BE2C (cell line): ENCODE measurements at regions not wholly inside any gene's neighbourhood (a gene's known extent, or its start where the extent isn't known, plus 50 kb on each side); places are given as distances from the start of the nearest gene placed in this dataset.

ENCODE experiments used
- DNase-seq: peaks from one replicate; pipeline ENCODE4 v3.0.0-alpha.2; 2020
- H3K27me3 ChIP-seq: fragments of 250-450 bp; sonication (Bioruptor Pico); 2 replicates; pipeline ENCODE4 v1.5.1; 2020; ENCODE audit warnings: mild to moderate bottlenecking
- H3K36me3 ChIP-seq: fragments of 250-450 bp; sonication (Bioruptor Pico); 2 replicates; pipeline ENCODE4 v1.5.1; 2020; ENCODE audit warnings: mild to moderate bottlenecking
- H3K4me1 ChIP-seq: fragments of 250-450 bp; sonication (Bioruptor Pico); 2 replicates; pipeline ENCODE4 v1.5.1; 2020
- H3K4me3 ChIP-seq: 2 replicates; pipeline ENCODE4 v1.5.1; 2011; ENCODE audit warnings: low read depth, low read length
- H3K9me3 ChIP-seq: fragments of 250-450 bp; sonication (Bioruptor Pico); 2 replicates; pipeline ENCODE4 v1.5.1; 2020
- CTCF ChIP-seq: IDR thresholded peaks from 2 replicates; pipeline ENCODE4 v1.5.1; 2012; ENCODE audit warnings: mild to moderate bottlenecking, low read depth, low read length

DNA sequence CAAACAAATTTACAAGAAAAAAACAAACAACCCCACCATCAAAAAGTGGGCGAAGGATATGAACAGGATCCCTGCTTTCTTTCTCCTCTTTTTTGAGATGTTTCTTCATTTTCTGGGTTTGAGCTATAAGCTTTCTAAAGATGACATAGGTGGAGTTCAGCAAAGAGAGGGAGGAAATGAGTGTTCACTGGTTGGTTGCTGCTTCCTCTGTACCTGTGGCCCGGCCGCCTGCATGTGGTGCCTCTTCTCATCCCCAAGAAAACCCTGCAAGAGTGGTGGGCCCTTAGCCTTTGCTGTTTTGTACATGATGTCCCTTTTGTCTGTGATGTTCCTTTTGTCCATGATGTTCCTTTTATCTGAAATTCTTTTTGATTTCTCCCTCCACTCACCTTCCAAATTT is 178.4 kb upstream of the SERP2 start:
- no peak for TF ChIP-seq CTCF
- Histone ChIP-seq H3K27me3 (no peaks in the 10 kb centered on the region), H3K36me3 (no peaks in the 10 kb centered on the region), H3K4me1 (peaks cover 4% of the 10 kb centered on the region), H3K9me3 (no peaks in the 10 kb centered on the region), H3K4me3 (no peak overlapping the region)
- no peak for DNase-seq

DNA sequence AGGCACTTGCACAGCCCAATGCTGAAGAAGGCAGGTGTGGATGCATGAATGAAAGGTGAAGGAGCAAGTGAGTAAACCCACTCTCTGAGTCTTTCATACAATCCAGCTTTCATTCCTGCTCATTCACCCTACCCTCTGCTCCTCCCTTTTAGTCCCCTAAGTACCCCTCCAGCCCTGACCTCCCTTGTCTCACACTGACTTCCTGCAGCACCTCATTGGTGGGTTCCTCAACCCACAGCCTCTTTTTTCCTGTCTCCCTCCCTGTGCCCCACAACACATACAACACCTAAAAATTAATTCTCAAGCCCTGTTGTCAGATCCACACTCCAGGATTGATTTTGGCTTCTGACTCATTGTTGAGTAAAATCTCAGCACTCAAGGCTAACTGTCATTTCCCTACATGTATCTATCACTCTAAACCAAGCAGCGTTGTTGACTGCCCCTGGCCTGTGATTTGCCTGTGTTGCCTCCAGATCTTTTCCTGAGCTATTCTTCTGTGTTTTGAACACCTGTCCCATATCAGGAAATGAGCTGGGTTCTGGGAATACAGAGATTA is 177.3 kb upstream of the SERP2 start:
- Histone ChIP-seq H3K4me1 (peaks cover 4% of the 10 kb centered on the region), H3K9me3 (no peaks in the 10 kb centered on the region), H3K36me3 (no peaks in the 10 kb centered on the region), H3K4me3 (no peak overlapping the region), H3K27me3 (no peaks in the 10 kb centered on the region)
- DNase-seq = no peak
- no peak for TF ChIP-seq CTCF

GRCh38 chr13:44197791-44198770 is 175.5 kb upstream of the SERP2 start:
- DNase-seq = no peak
- Histone ChIP-seq H3K36me3 (no peaks in the 10 kb centered on the region), H3K9me3 (no peaks in the 10 kb centered on the region), H3K4me3 (no peak overlapping the region), H3K27me3 (no peaks in the 10 kb centered on the region), H3K4me1 (no peaks in the 10 kb centered on the region)
- TF ChIP-seq CTCF = no peak

DNA sequence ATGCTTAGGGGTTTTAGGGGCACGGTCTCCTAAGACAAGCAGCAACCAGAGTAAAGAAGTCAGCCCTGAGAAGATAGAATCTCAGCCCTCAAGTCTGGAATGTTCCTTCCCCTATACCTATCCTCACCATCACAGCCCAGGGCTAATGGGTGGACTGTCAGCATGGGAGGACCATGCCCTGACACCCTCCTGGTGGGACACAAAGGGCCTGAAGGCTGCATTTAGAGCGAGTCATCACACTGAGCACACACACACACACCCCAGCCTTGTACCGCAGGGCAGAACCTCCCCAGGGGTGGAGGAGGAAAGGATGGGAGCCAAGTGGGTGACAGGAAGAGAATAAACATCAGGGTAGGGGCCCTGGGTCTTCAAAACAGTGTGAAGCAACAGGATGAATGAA is 174.8 kb upstream of the SERP2 start:
- no peaks in the 10 kb centered on the region for H3K9me3 ChIP-seq
- H3K4me3 ChIP-seq = no peak overlapping the region
- TF ChIP-seq CTCF = no peak
- no peaks in the 10 kb centered on the region for H3K36me3 ChIP-seq
- no peak for DNase-seq
- no peaks in the 10 kb centered on the region for H3K27me3 ChIP-seq
- no peaks in the 10 kb centered on the region for H3K4me1 ChIP-seq

- no peak for TF ChIP-seq CTCF
- Histone ChIP-seq H3K4me1 (no peaks in the 10 kb centered on the region), H3K9me3 (no peaks in the 10 kb centered on the region), H3K27me3 (no peaks in the 10 kb centered on the region), H3K36me3 (no peaks in the 10 kb centered on the region), H3K4me3 (no peak overlapping the region)
- no peak for DNase-seq
These were observed 173.9 kb upstream of the SERP2 start for GRCh38 chr13:44199627-44200207.

DNA sequence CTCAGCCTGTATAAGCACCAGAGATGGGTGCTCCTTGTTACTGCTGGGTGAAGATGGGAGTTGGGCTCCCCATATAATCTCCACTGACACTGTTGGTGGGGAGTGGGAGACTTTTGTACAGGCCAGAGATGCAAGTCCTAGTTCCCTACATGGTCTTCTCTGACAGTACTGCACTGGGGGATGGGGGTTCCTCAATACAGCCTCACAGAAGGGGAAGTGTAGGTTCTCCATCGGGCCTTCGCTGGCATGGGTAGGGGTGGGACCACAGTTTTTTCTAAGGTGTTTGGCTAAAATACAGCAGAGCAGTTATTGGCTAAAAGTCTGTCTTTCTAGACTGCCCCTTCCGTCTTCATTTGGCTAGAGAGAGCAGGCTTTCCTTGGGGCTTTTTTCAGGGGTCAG is 167.2 kb upstream of the SERP2 start:
- Histone ChIP-seq H3K9me3 (no peaks in the 10 kb centered on the region), H3K27me3 (no peaks in the 10 kb centered on the region), H3K36me3 (no peaks in the 10 kb centered on the region), H3K4me1 (no peaks in the 10 kb centered on the region), H3K4me3 (no peak overlapping the region)
- no peak for DNase-seq
- TF ChIP-seq CTCF = no peak
